NCI-H82 treated with DMSO at 0.1 percent for 48 hours (cell line): ENCODE measurements at regions not wholly inside any gene's neighbourhood (a gene's known extent, or its start where the extent isn't known, plus 50 kb on each side); places are given as distances from the start of the nearest gene placed in this dataset.

Source experiments
- DNase-seq: peaks from one replicate; lab custom pipeline; 2025; ENCODE audit not compliant: unreplicated experiment; lab: John Stamatoyannopoulos, UW

- DNase-seq: no peak
Measured at GRCh38 chr16:50928065-50928464, 186.2 kb downstream of the CYLD start.

GRCh38 chr16:50925758-50926357, 184.0 kb downstream of the CYLD start:
- DNase-seq: no peak

DNA sequence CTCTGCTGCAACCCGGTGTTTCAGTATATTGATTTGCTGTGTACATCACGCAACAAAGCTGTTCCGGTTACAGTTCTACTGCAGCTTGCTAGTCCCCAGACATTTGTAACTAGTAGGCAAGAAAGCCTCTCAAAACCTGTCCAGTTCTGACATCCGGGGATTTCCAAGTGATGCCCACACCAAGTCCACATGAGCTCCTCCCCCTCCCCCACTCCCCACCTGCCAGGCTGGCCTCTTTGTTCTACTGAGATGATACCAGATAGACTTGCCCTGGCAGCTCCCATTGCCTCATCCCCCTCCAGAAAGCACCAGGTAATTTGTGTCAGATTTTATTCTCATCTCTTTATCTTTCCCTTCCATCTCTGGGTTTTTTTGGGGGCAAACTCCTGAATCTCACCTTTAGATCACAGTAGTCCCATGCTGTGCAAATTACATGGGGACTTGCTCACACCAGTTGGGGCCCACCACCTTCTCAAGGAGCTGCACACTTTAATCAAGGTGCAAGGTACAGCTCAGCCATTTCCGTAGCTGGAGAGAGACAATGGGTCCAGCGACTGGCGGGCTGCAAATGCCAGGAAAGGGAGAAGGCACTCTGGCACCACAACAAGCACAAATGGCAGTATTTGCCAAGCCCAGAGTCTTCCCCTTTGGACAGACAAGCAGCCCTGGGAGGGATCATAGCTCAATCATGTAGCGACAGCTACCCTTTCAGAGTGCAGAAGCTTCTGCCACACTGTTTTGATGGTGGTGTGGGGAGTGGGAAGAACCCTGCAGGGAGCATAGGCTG, 183.1 kb downstream of the CYLD start:
- DNase-seq: no peak

DNA sequence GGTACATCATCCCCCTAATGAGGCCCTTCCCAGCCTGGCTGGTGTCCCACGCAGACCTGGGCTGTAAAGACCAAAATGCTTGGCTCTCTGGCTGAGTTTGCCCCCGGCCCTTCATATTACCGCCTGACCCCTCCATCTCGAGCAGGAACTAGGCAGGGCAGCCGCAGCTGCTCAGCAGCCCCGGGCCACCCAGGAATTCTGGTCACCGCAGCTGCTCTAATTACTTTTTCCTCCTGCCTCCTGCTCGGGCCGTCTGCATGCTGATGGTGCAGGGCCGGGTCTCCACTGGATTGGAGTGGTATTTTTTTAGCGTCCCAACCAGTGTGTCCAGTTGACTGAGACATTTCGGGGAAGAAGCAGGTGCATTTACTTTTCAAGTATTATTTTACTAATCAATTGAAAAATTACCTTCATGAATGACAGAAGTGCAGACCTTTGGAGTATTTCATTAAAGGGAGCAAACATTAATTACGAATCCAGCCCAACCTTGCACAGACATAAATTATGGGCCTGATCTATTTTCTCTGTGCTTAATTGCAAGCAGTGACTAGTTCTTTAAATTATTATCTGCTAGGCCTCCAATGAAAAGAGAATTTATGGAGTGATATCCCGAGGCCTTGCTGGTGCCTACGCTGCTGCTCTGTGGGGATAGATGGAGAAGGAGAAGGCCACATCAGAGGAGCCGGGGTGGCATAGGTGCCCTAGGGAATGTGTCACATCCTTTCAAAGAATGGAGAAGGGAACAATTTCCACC, 176.2 kb downstream of the CYLD start:
- no peak for DNase-seq

DNA sequence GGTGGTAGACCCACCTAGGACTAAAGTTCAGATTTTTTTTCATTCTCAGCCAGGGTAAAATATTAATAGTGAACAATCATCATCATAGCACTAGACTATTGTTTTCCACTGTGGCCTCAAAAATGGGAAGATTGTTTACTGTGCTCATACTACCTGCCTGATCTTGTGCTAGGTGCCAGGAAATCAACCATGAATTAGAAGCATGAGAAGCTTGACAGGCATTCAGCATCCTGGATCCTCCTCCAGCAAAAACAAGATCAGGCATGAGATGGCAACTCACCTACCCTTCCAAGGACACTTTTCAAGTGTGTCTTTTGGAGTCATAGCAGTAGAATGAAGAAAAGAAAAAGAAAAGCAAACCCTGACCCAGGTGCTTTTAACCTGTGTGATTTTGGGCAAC, 174.2 kb downstream of the CYLD start:
- no peak for DNase-seq

- no peak for DNase-seq
Measured at GRCh38 chr16:50915120-50915519, 173.2 kb downstream of the CYLD start.

DNA sequence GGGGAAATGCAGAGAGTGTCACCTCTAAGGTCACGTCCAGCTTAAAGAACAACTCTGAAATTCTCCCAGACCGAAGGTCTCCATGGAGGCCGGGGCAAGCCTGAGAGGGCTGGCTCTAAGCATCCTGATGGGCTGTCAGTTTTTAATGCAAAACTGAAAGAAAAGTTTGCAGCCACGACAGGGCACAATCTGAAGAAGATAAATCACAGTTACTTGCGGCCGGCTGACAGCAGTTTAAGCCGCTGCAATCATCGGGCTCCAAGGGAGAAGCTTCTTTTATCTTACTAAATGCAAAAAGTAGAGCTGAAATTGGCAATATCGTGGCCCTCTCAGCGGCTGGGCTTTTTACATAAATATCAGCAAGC, 168.8 kb downstream of the CYLD start:
- DNase-seq: no peak

DNA sequence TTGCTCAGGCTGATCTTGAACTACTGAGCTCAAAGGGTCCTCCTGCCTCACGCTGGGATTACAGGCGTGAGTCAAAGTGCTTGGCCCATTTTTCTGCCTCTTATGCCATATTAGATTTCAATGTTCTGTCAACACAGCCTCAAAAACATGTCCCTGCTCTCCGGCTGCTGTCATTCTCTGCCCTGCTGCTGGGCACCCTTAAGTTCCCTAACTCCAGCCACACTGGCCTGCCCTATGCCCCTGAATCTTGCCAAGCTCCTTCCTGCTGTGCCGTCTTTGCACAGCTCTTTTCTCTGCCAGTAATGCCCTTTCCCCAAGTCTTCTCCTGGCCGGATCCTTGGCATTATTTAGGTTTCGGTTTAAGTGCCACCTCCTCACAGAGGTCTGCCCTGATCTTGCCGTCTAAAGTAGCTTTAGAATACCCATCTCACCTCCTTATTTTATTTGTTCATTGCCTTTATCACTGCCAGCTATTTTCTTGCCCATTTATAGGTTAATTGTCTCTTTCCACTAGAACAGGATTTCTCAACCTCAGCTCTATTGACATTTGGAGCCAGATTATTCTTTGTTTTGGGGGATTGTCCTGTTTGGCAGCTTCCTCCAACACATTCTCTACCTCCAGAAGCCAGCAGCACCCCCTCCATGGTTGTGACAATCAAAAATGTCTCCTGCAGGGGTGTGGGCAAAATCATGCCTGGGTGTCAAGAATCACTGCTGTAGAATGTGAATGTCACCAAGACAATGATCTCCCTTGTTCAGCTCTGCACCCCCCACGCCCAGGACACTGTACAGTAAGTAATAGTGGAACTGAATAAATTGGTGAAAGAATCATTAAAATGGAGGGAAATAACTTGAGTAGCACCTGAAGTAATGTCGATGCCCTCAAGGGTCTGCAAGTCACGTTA, 168.2 kb downstream of the CYLD start:
- no peak for DNase-seq

- DNase-seq: no peak
Measured at GRCh38 chr16:50908468-50908867, 166.6 kb downstream of the CYLD start.

- peak; percentile 61 for DNase-seq
Measured at GRCh38 chr16:50906454-50906853, 164.6 kb downstream of the CYLD start.

- no peak for DNase-seq
Measured at GRCh38 chr16:50902457-50902856, 160.6 kb downstream of the CYLD start.

DNA sequence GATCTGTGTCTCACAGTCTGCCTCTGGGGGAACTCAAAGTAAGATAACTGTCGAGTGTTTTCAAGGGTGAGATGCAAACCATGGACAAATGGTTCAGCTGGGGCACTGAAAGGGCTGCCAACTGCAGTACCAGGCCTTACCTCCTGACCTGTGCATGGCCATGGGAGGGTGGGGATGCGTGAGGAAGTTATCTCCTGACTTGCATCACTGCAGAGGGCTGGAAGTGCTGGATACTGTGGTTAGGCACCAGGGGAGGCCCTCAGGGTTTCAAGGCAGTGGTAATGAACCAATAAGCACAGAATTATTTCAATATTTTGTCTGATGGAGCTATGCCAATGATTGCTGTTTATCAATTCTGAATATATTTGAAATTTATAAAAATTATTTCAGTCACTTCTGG, 159.2 kb downstream of the CYLD start:
- DNase-seq: no peak

GRCh38 chr16:50900391-50900942, 158.6 kb downstream of the CYLD start:
- DNase-seq: no peak

DNA sequence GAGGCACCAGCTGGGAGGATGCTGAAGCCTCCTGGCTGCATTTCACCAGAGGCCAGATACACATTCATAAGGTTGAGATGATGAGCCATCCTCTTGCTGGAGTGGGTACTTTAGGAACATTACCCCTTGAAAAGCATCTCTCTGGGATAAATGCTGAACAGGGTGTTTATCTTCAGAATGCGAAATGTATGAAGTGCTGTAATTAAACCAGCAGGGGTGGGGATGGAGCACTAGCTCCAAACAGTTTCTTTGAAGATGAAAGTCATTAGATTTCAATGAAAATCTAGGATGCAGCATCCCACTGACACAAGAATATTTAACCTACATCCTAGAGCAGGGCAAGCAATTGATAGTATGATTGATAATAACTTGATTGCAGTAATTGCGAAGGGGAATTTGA, 158.1 kb downstream of the CYLD start:
- no peak for DNase-seq

DNA sequence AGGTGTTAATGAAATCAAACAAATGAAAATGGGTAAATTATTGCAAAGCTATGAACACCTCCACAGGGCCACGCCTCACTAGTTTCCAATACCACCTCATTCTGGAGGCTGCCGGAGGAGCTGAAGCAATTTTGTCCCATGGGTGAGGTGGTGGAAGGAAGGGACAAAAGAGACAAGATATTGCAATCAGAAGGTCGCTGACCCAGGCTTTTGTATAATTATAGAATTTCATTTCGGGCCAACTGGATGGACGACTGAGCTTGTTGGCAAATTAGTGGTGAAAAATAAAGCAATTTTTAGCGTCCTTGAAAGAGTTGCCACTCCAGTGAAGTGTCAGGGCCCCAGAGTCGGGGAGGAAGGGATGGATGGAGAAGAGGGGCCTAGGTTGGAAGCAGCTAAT, 147.9 kb downstream of the CYLD start:
- DNase-seq: no peak

GRCh38 chr16:50889276-50889675, 147.4 kb downstream of the CYLD start:
- no peak for DNase-seq

GRCh38 chr16:50888486-50889261, 146.8 kb downstream of the CYLD start:
- DNase-seq: no peak

DNA sequence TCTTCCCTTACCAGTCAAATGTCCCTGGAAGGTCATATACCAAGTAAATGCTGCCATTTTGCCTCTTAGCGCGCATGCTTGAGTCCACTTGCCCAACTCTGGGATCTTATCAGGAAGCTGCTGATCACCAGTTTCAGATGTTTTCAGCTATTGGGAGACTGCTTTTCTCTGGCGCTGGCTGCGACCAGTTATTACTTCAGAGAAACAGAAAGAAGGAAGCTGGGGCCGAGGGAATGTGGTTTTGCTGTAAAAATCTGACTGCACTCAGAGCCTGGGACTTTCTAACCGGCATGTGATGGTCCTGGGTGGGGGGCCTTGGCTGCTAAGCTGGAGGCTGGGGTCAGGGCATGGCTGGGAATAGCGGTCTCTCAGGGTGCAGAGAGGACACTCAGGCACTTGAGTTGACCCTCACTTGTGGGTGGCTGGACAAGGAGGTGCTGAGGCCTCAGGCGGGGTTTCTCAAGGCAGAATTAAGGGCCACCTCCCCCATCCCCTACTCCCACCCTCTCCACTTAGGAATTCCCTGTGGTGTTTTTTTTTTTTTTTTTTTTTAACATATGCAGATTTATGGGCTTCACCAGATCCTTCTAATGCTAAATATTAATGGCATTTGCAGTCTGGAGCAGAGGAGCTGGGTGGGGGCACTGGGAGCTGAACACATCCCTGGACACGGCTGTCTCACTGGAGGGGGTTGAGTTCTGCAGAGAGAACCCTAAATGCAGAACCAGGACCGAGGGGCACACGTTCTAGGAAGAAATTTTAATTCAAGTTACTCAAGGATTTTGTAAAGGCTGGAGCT, 145.8 kb downstream of the CYLD start:
- no peak for DNase-seq
